H9 (cell line): ENCODE measurements at regions not wholly inside any gene's neighbourhood (a gene's known extent, or its start where the extent isn't known, plus 50 kb on each side); places are given as distances from the start of the nearest gene placed in this dataset.

Experiments
- DNase-seq: peaks from one replicate; pipeline ENCODE4 v3.0.0-alpha.2; 2017
- H2AFZ ChIP-seq: one replicate; pipeline ENCODE4 v1.6.1; 2013; ENCODE audit warnings: mild to moderate bottlenecking, low read length, control low read depth, moderate library complexity
- H2AK5ac ChIP-seq: 2 replicates; pipeline ENCODE4 v1.6.1; 2013; ENCODE audit warnings: low read length, control low read depth, mixed read lengths; ENCODE audit not compliant: insufficient read length
- H2BK120ac ChIP-seq: one replicate; pipeline ENCODE4 v1.6.1; 2013; ENCODE audit warnings: low read depth, mild to moderate bottlenecking, low read length, control low read depth, inconsistent platforms; ENCODE audit not compliant: poor library complexity, severe bottlenecking
- H2BK12ac ChIP-seq: 2 replicates; pipeline ENCODE4 v1.6.1; 2013; ENCODE audit warnings: low read length, control low read depth, mixed read lengths, low read depth; ENCODE audit not compliant: insufficient read length
- H2BK15ac ChIP-seq: 2 replicates; pipeline ENCODE4 v1.6.1; 2013; ENCODE audit warnings: low read depth, low read length, control low read depth
- H2BK20ac ChIP-seq: one replicate; pipeline ENCODE4 v1.6.1; 2013; ENCODE audit warnings: low read depth, mild to moderate bottlenecking, low read length, control low read depth, inconsistent platforms; ENCODE audit not compliant: poor library complexity, severe bottlenecking
- H2BK5ac ChIP-seq: 2 replicates; pipeline ENCODE4 v1.6.1; 2013; ENCODE audit warnings: low read length, control low read depth, mixed read lengths; ENCODE audit not compliant: insufficient read length
- H3K14ac ChIP-seq: 2 replicates; pipeline ENCODE4 v1.6.1; 2013; ENCODE audit warnings: low read length, control low read depth; ENCODE audit not compliant: insufficient read depth
- H3K18ac ChIP-seq: 2 replicates; pipeline ENCODE4 v1.6.1; 2013; ENCODE audit warnings: low read depth, mild to moderate bottlenecking, mixed read lengths, low read length, control low read depth; ENCODE audit not compliant: insufficient read length
- H3K23ac ChIP-seq: 2 replicates; pipeline ENCODE4 v1.6.1; 2013; ENCODE audit warnings: low read length, control low read depth, mixed read lengths, low read depth; ENCODE audit not compliant: insufficient read length
- H3K23me2 ChIP-seq: 2 replicates; pipeline ENCODE4 v1.6.1; 2013; ENCODE audit warnings: low read depth, mild to moderate bottlenecking, mixed read lengths, low read length, control low read depth; ENCODE audit not compliant: insufficient read length, poor library complexity, severe bottlenecking
- H3K27ac ChIP-seq: 2 replicates; pipeline ENCODE4 v1.5.1; 2013; ENCODE audit warnings: low read length, control low read depth, mixed read lengths, low read depth; ENCODE audit not compliant: insufficient read length
- H3K27me3 ChIP-seq: 2 replicates; pipeline ENCODE4 v1.6.1; 2013; ENCODE audit warnings: low read length, control low read depth, inconsistent platforms; ENCODE audit not compliant: insufficient read depth
- H3K4ac ChIP-seq: 2 replicates; pipeline ENCODE4 v1.6.1; 2013; ENCODE audit warnings: low read depth, mild to moderate bottlenecking, control low read depth, inconsistent platforms, low read length, moderate library complexity
- H3K4me1 ChIP-seq: 2 replicates; pipeline ENCODE4 v1.6.1; 2013; ENCODE audit warnings: low read length, control low read depth, inconsistent platforms; ENCODE audit not compliant: insufficient read depth
- H3K4me2 ChIP-seq: 2 replicates; pipeline ENCODE4 v1.6.1; 2013; ENCODE audit warnings: low read length, control low read depth, mixed read lengths; ENCODE audit not compliant: insufficient read length, insufficient read depth
- H3K56ac ChIP-seq: 2 replicates; pipeline ENCODE4 v1.6.1; 2013; ENCODE audit warnings: low read depth, mild to moderate bottlenecking, mixed read lengths, low read length, control low read depth; ENCODE audit not compliant: insufficient read length
- H3K79me1 ChIP-seq: 2 replicates; pipeline ENCODE4 v1.6.1; 2013; ENCODE audit warnings: low read depth, mild to moderate bottlenecking, moderate library complexity, low read length, control low read depth, inconsistent platforms; ENCODE audit not compliant: insufficient read depth, poor library complexity, severe bottlenecking
- H3K79me2 ChIP-seq: 2 replicates; pipeline ENCODE4 v1.6.1; 2013; ENCODE audit warnings: low read length, control low read depth, inconsistent platforms; ENCODE audit not compliant: insufficient read depth
- H3K9ac ChIP-seq: 2 replicates; pipeline ENCODE4 v1.6.1; 2013; ENCODE audit warnings: low read length, control low read depth, mixed read lengths; ENCODE audit not compliant: insufficient read length; ENCODE audit errors: extremely low read depth
- H3K9me3 ChIP-seq: one replicate; pipeline ENCODE4 v1.6.1; 2013; ENCODE audit warnings: low read depth, low read length, inconsistent platforms; ENCODE audit not compliant: control insufficient read depth
- H3T11ph ChIP-seq: one replicate; pipeline ENCODE4 v1.6.1; 2013; ENCODE audit warnings: mild to moderate bottlenecking, low read length, control low read depth, inconsistent platforms
- H4K20me1 ChIP-seq: one replicate; pipeline ENCODE4 v1.6.1; 2013; ENCODE audit not compliant: control insufficient read depth, insufficient read length, insufficient read depth
- H4K5ac ChIP-seq: 2 replicates; pipeline ENCODE4 v1.6.1; 2013; ENCODE audit warnings: low read depth, mild to moderate bottlenecking, mixed read lengths, low read length, control low read depth; ENCODE audit not compliant: insufficient read length
- H4K8ac ChIP-seq: replicated peaks from 2 replicates; pipeline ENCODE4 v1.6.1; 2013; ENCODE audit warnings: low read length, control low read depth, mixed read lengths, low read depth; ENCODE audit not compliant: insufficient read length
- H4K91ac ChIP-seq: 2 replicates; pipeline ENCODE4 v1.6.1; 2013; ENCODE audit warnings: low read depth, mild to moderate bottlenecking, moderate library complexity, mixed read lengths, low read length, control low read depth; ENCODE audit not compliant: insufficient read length
- H3K27ac Mint-ChIP-seq, 3 experiments: 2 replicates in 2 of 3; 3 replicates in 1 of 3; pipeline ENCODE4 v1.8.0; 2020 to 2021; ENCODE audit warnings: mixed read lengths in 3 of 3, mild to moderate bottlenecking in 1 of 3, moderate library complexity in 1 of 3
- H3K27me3 Mint-ChIP-seq: 2 replicates; pipeline ENCODE4 v1.8.0; 2021; ENCODE audit warnings: low read depth, mild to moderate bottlenecking, moderate library complexity, mixed read lengths
- H3K36me3 Mint-ChIP-seq, 3 experiments: 2 replicates in 2 of 3; 3 replicates in 1 of 3; pipeline ENCODE4 v1.8.0; 2020 to 2021; ENCODE audit warnings: low read depth in 3 of 3, mixed read lengths in 3 of 3; ENCODE audit not compliant: insufficient read depth in 1 of 3
- H3K4me1 Mint-ChIP-seq, 2 experiments: 2 replicates each; pipeline ENCODE4 v1.8.0; 2020; ENCODE audit warnings: mixed read lengths in 2 of 2
- H3K4me3 Mint-ChIP-seq, 2 experiments: 2 replicates in 1 of 2; 3 replicates in 1 of 2; pipeline ENCODE4 v1.8.0; 2020 to 2021; ENCODE audit warnings: mild to moderate bottlenecking in 2 of 2, mixed read lengths in 2 of 2, moderate library complexity in 1 of 2
- H3K9me3 Mint-ChIP-seq, 2 experiments: 2 replicates in 1 of 2; 3 replicates in 1 of 2; pipeline ENCODE4 v1.8.0; 2020; ENCODE audit warnings: mild to moderate bottlenecking in 2 of 2, mixed read lengths in 2 of 2, moderate library complexity in 1 of 2
- WGBS: extraction: QIAGEN DNeasy Blood & Tissue Kit; methylation state at CpG from one replicate; pipeline ENCODE4 v1.1.7; 2013; ENCODE audit warnings: missing lambda C conversion rate, low lambda C conversion rate, mixed read lengths; ENCODE audit not compliant: insufficient read length; ENCODE audit errors: extremely low coverage; 5-methylcytosine and 5-hydroxymethylcytosine counted together
- TF ChIP-seq, protein P1 (sequence below): fragments of 200-600 bp; sonication (generic); conservative IDR thresholded peaks from 3 replicates; pipeline ENCODE4 v1.8.0; 2021; ENCODE audit warnings: antibody characterized with exemption, mild to moderate bottlenecking

DNA sequence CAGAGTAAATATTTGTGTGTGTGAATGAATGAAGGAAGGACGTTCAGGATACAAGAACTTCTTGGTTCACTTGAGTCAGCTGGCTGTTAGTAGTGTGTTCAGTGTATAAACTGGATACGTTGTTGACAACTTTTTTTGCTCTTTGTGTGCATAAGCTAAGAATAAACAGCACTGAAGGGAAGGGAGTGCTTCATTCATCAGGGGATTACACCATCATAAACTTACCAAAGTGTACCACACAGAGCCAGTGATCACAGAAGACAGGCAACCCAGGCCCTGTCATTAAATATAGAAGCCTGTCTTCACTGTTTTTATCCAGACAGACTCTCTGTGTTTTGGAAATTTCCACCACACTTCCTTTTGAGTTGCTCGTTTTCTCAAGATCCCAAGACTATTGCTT, 55.5 kb upstream of the MEF2C start:
- Histone ChIP-seq H3K27me3 (no peaks in the 10 kb centered on the region), H4K20me1 (no peaks in the 10 kb centered on the region), H2BK5ac (no peak overlapping the region), H4K8ac (no peak overlapping the region), H3K9me3 (no peaks in the 10 kb centered on the region), H2BK12ac (no peak overlapping the region), H2BK20ac (no peak overlapping the region), H3K4ac (no peak overlapping the region), H3T11ph (no peak overlapping the region), H3K56ac (no peak overlapping the region), H3K23ac (no peak overlapping the region), H4K91ac (no peak overlapping the region), H2BK120ac (no peak overlapping the region), H3K23me2 (no peaks in the 10 kb centered on the region), H2AFZ (no peak overlapping the region), H2AK5ac (no peak overlapping the region), H2BK15ac (no peak overlapping the region), H3K27ac (no peak overlapping the region), H3K18ac (no peak overlapping the region), H3K4me1 (no peaks in the 10 kb centered on the region; the same call in 1 of the 2 replicates), H3K79me2 (no peaks in the 10 kb centered on the region), H4K5ac (no peak overlapping the region), H3K9ac (no peak overlapping the region), H3K14ac (no peak overlapping the region), H3K4me2 (no peak overlapping the region), H3K79me1 (no peaks in the 10 kb centered on the region)
- Mint-ChIP-seq H3K4me3 (no peak overlapping the region), H3K36me3 (no peaks in the 10 kb centered on the region), H3K27ac (no peak overlapping the region), H3K27me3 (no peaks in the 10 kb centered on the region), H3K9me3 (no peaks in the 10 kb centered on the region), H3K4me1 (peaks cover 5 to 9% of the 10 kb centered on the region in 2 experiments; a peak in 3 of 4 replicates)
- DNase-seq, result no peak
- no CpG with 5 or more reads among the region's 3 CpGs for WGBS
- TF ChIP-seq, protein P1, sequence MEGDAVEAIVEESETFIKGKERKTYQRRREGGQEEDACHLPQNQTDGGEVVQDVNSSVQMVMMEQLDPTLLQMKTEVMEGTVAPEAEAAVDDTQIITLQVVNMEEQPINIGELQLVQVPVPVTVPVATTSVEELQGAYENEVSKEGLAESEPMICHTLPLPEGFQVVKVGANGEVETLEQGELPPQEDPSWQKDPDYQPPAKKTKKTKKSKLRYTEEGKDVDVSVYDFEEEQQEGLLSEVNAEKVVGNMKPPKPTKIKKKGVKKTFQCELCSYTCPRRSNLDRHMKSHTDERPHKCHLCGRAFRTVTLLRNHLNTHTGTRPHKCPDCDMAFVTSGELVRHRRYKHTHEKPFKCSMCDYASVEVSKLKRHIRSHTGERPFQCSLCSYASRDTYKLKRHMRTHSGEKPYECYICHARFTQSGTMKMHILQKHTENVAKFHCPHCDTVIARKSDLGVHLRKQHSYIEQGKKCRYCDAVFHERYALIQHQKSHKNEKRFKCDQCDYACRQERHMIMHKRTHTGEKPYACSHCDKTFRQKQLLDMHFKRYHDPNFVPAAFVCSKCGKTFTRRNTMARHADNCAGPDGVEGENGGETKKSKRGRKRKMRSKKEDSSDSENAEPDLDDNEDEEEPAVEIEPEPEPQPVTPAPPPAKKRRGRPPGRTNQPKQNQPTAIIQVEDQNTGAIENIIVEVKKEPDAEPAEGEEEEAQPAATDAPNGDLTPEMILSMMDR, result no peak
